ENCODE measurements at regions not wholly inside any gene's neighbourhood (a gene's known extent, or its start where the extent isn't known, plus 50 kb on each side); places are given as distances from the start of the nearest gene placed in this dataset.

DNA sequence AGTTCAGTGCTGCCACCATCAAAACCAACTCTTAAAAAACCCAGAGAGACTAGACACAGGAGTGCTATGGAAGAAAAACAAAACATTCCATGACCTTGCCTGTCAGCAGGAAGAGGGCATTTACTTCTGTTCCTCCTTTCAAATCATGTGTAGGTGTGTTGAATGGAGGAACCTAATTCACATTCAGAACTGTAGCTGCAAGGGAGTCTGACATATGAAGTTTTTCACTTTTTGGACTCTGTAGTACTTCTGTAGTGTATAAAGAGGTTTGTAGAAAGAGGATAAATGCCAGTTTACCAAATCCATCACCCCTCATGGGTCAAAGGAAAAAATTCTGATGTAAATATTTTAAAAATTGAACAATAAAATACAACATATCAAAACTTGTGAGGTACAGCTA is 51.1 kb upstream of the SYPL1 start:
- DNase-seq = no peak
